ENCODE measurements at regions not wholly inside any gene's neighbourhood (a gene's known extent, or its start where the extent isn't known, plus 50 kb on each side); places are given as distances from the start of the nearest gene placed in this dataset.

- H3K4me1 ChIP-seq (ENCODE audit: control insufficient read depth, insufficient read depth, low read length, poor library complexity, severe bottlenecking), result peaks cover 25% of the 10 kb centered on the region
- no peaks in the 10 kb centered on the region for H3K36me3 ChIP-seq (ENCODE audit: control insufficient read depth, insufficient read depth, low read length)
- WGBS, 2 experiments (ENCODE audit: insufficient coverage in 2 of 2), result no CpG with 5 or more reads among the region's 1 CpG
- H3K27ac ChIP-seq (ENCODE audit: low read depth, low read length, severe bottlenecking), result peak overlapping the region; percentile 89
- no peak overlapping the region for H3K4me3 ChIP-seq (ENCODE audit: extremely low read depth, insufficient read depth, low read length, poor library complexity, severe bottlenecking)
- peaks cover 3% of the 10 kb centered on the region for H3K9me3 ChIP-seq (ENCODE audit: control insufficient read depth, low read length)
Measured at GRCh38 chr2:215772003-215772402, 241.3 kb downstream of the MREG start.

GRCh38 chr2:215771241-215771640 lies 242.1 kb downstream of the MREG start:
- H3K36me3 ChIP-seq (ENCODE audit: control insufficient read depth, insufficient read depth, low read length), result no peaks in the 10 kb centered on the region
- H3K4me1 ChIP-seq (ENCODE audit: control insufficient read depth, insufficient read depth, low read length, poor library complexity, severe bottlenecking), result peaks cover 25% of the 10 kb centered on the region
- 90 to 100% methylated on average over 1 to 2 of the region's 2 CpGs for WGBS, 2 experiments (ENCODE audit: insufficient coverage in 2 of 2)
- no peak overlapping the region for H3K4me3 ChIP-seq (ENCODE audit: extremely low read depth, insufficient read depth, low read length, poor library complexity, severe bottlenecking)
- peaks cover 3% of the 10 kb centered on the region for H3K9me3 ChIP-seq (ENCODE audit: control insufficient read depth, low read length)
- peak overlapping the region; percentile 89 for H3K27ac ChIP-seq (ENCODE audit: low read depth, low read length, severe bottlenecking)

- Histone ChIP-seq H3K36me3 (ENCODE audit: control insufficient read depth, insufficient read depth, low read length) (no peaks in the 10 kb centered on the region), H3K9me3 (ENCODE audit: control insufficient read depth, low read length) (peaks cover 3% of the 10 kb centered on the region), H3K27ac (ENCODE audit: low read depth, low read length, severe bottlenecking) (peak overlapping the region; percentile 89), H3K4me1 (ENCODE audit: control insufficient read depth, insufficient read depth, low read length, poor library complexity, severe bottlenecking) (peaks cover 25% of the 10 kb centered on the region), H3K4me3 (ENCODE audit: extremely low read depth, insufficient read depth, low read length, poor library complexity, severe bottlenecking) (no peak overlapping the region)
- 95 to 99% methylated on average over 4 of the region's 4 CpGs for WGBS, 2 experiments (ENCODE audit: insufficient coverage in 2 of 2)
Measured at GRCh38 chr2:215770668-215771067, 242.7 kb downstream of the MREG start.

- Histone ChIP-seq H3K27ac (ENCODE audit: low read depth, low read length, severe bottlenecking) (no peak overlapping the region), H3K36me3 (ENCODE audit: control insufficient read depth, insufficient read depth, low read length) (no peaks in the 10 kb centered on the region), H3K4me1 (ENCODE audit: control insufficient read depth, insufficient read depth, low read length, poor library complexity, severe bottlenecking) (peaks cover 28% of the 10 kb centered on the region), H3K9me3 (ENCODE audit: control insufficient read depth, low read length) (peaks cover 3% of the 10 kb centered on the region), H3K4me3 (ENCODE audit: extremely low read depth, insufficient read depth, low read length, poor library complexity, severe bottlenecking) (no peak overlapping the region)
- 86 to 89% methylated on average over 2 of the region's 2 CpGs for WGBS, 2 experiments (ENCODE audit: insufficient coverage in 2 of 2)
Measured at GRCh38 chr2:215769246-215769645, 244.1 kb downstream of the MREG start.

- WGBS, 2 experiments (ENCODE audit: insufficient coverage in 2 of 2), result 100% methylated on average over 1 of the region's 1 CpG
- H3K4me3 ChIP-seq (ENCODE audit: extremely low read depth, insufficient read depth, low read length, poor library complexity, severe bottlenecking), result no peak overlapping the region
- H3K4me1 ChIP-seq (ENCODE audit: control insufficient read depth, insufficient read depth, low read length, poor library complexity, severe bottlenecking), result peaks cover 27% of the 10 kb centered on the region
- peaks cover 3% of the 10 kb centered on the region for H3K9me3 ChIP-seq (ENCODE audit: control insufficient read depth, low read length)
- H3K36me3 ChIP-seq (ENCODE audit: control insufficient read depth, insufficient read depth, low read length), result no peaks in the 10 kb centered on the region
- H3K27ac ChIP-seq (ENCODE audit: low read depth, low read length, severe bottlenecking), result no peak overlapping the region
Measured at GRCh38 chr2:215767625-215768024, 245.7 kb downstream of the MREG start.

- Histone ChIP-seq H3K4me1 (ENCODE audit: control insufficient read depth, insufficient read depth, low read length, poor library complexity, severe bottlenecking) (peaks cover 11% of the 10 kb centered on the region), H3K4me3 (ENCODE audit: extremely low read depth, insufficient read depth, low read length, poor library complexity, severe bottlenecking) (no peak overlapping the region), H3K9me3 (ENCODE audit: control insufficient read depth, low read length) (peaks cover 10% of the 10 kb centered on the region), H3K27ac (ENCODE audit: low read depth, low read length, severe bottlenecking) (no peak overlapping the region), H3K36me3 (ENCODE audit: control insufficient read depth, insufficient read depth, low read length) (no peaks in the 10 kb centered on the region)
- 90 to 93% methylated on average over 2 to 4 of the region's 4 CpGs for WGBS, 2 experiments (ENCODE audit: insufficient coverage in 2 of 2)
Measured at GRCh38 chr2:215765729-215766360, 247.5 kb downstream of the MREG start.

GRCh38 chr2:215764441-215765048 lies 248.8 kb downstream of the MREG start:
- H3K4me3 ChIP-seq (ENCODE audit: extremely low read depth, insufficient read depth, low read length, poor library complexity, severe bottlenecking), result no peak overlapping the region
- H3K4me1 ChIP-seq (ENCODE audit: control insufficient read depth, insufficient read depth, low read length, poor library complexity, severe bottlenecking), result peaks cover 3% of the 10 kb centered on the region
- H3K27ac ChIP-seq (ENCODE audit: low read depth, low read length, severe bottlenecking), result no peak overlapping the region
- no CpG with 5 or more reads among the region's 1 CpG for WGBS, 2 experiments (ENCODE audit: insufficient coverage in 2 of 2)
- H3K36me3 ChIP-seq (ENCODE audit: control insufficient read depth, insufficient read depth, low read length), result no peaks in the 10 kb centered on the region
- H3K9me3 ChIP-seq (ENCODE audit: control insufficient read depth, low read length), result peaks cover 10% of the 10 kb centered on the region

- H3K4me1 ChIP-seq (ENCODE audit: control insufficient read depth, insufficient read depth, low read length, poor library complexity, severe bottlenecking), result peaks cover 3% of the 10 kb centered on the region
- peaks cover 12% of the 10 kb centered on the region for H3K9me3 ChIP-seq (ENCODE audit: control insufficient read depth, low read length)
- H3K27ac ChIP-seq (ENCODE audit: low read depth, low read length, severe bottlenecking), result no peak overlapping the region
- no peak overlapping the region for H3K4me3 ChIP-seq (ENCODE audit: extremely low read depth, insufficient read depth, low read length, poor library complexity, severe bottlenecking)
- no peaks in the 10 kb centered on the region for H3K36me3 ChIP-seq (ENCODE audit: control insufficient read depth, insufficient read depth, low read length)
Measured at GRCh38 chr2:215760557-215760956, 252.8 kb downstream of the MREG start.

GRCh38 chr2:215760091-215760490 lies 253.3 kb downstream of the MREG start:
- 90 to 94% methylated on average over 2 of the region's 2 CpGs for WGBS, 2 experiments (ENCODE audit: insufficient coverage in 2 of 2)
- Histone ChIP-seq H3K27ac (ENCODE audit: low read depth, low read length, severe bottlenecking) (no peak overlapping the region), H3K4me3 (ENCODE audit: extremely low read depth, insufficient read depth, low read length, poor library complexity, severe bottlenecking) (no peak overlapping the region), H3K4me1 (ENCODE audit: control insufficient read depth, insufficient read depth, low read length, poor library complexity, severe bottlenecking) (peaks cover 3% of the 10 kb centered on the region), H3K36me3 (ENCODE audit: control insufficient read depth, insufficient read depth, low read length) (no peaks in the 10 kb centered on the region), H3K9me3 (ENCODE audit: control insufficient read depth, low read length) (peaks cover 12% of the 10 kb centered on the region)

- Histone ChIP-seq H3K4me3 (ENCODE audit: extremely low read depth, insufficient read depth, low read length, poor library complexity, severe bottlenecking) (no peak overlapping the region), H3K4me1 (ENCODE audit: control insufficient read depth, insufficient read depth, low read length, poor library complexity, severe bottlenecking) (no peaks in the 10 kb centered on the region)
- WGBS, 2 experiments (ENCODE audit: insufficient coverage in 2 of 2), result 88 to 100% methylated on average over 2 of the region's 4 CpGs
Measured at GRCh38 chr2:215758691-215759090, 254.7 kb downstream of the MREG start.

GRCh38 chr2:215756346-215756730 lies 257.0 kb downstream of the MREG start:
- WGBS, 2 experiments (ENCODE audit: insufficient coverage in 2 of 2), result 88 to 100% methylated on average over 1 of the region's 2 CpGs
- H3K4me1 ChIP-seq (ENCODE audit: control insufficient read depth, insufficient read depth, low read length, poor library complexity, severe bottlenecking), result peaks cover 6% of the 10 kb centered on the region
- H3K27ac ChIP-seq (ENCODE audit: low read depth, low read length, severe bottlenecking), result no peak overlapping the region
- no peaks in the 10 kb centered on the region for H3K36me3 ChIP-seq (ENCODE audit: control insufficient read depth, insufficient read depth, low read length)
- H3K4me3 ChIP-seq (ENCODE audit: extremely low read depth, insufficient read depth, low read length, poor library complexity, severe bottlenecking), result no peak overlapping the region
- H3K9me3 ChIP-seq (ENCODE audit: control insufficient read depth, low read length), result peaks cover 8% of the 10 kb centered on the region

More at GRCh38 chr2:215758691-215759090, 254.7 kb downstream of the MREG start:
- Histone ChIP-seq H3K36me3 (ENCODE audit: control insufficient read depth, insufficient read depth, low read length) (no peaks in the 10 kb centered on the region), H3K27ac (ENCODE audit: low read depth, low read length, severe bottlenecking) (no peak overlapping the region), H3K9me3 (ENCODE audit: control insufficient read depth, low read length) (peaks cover 12% of the 10 kb centered on the region)
